ENCODE measurements at regions not wholly inside any gene's neighbourhood (a gene's known extent, or its start where the extent isn't known, plus 50 kb on each side); places are given as distances from the start of the nearest gene placed in this dataset.

DNA sequence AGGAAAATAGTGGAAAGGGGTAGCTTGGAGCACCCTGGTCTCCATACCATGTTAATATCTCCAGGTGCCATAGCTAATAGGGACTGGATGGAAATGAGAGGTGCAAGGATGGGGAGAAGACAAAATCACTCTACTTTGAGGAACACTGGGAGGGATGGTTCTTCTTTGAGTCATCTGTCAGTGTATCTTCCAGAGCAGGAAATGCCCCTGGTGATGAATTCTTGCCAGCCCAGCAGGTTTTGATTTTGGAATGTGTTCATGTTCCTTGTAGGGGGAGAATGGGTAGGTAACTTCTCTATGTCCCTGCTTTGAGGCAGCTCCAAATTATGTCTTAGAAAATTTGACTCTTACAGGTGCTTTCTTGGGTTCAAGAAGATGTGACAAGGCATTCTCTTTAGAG lies 177.0 kb upstream of the GLI3 start:
- no peak overlapping the region for H3K4me3 ChIP-seq (ENCODE audit: low read length)
- H2AFZ ChIP-seq (ENCODE audit: low read depth, low read length): no peak overlapping the region
- no peaks in the 10 kb centered on the region for H3K79me2 ChIP-seq (replicated peaks; ENCODE audit: insufficient read depth, low read length)
- no peak overlapping the region for H3K9ac ChIP-seq (ENCODE audit: low read length)
- H3K27me3 ChIP-seq (ENCODE audit: insufficient read depth, low read depth, low read length): no peaks in the 10 kb centered on the region
- no peaks in the 10 kb centered on the region for H3K9me3 ChIP-seq (ENCODE audit: low read length)
- H3K36me3 ChIP-seq (ENCODE audit: insufficient read depth, low read length): no peaks in the 10 kb centered on the region
- H4K20me1 ChIP-seq (ENCODE audit: insufficient read depth): no peaks in the 10 kb centered on the region
- H3K27ac ChIP-seq (ENCODE audit: low read length): no peak overlapping the region
- no peaks in the 10 kb centered on the region for H3F3A ChIP-seq (ENCODE audit: insufficient read depth, low read length, poor library complexity, severe bottlenecking)
- TF ChIP-seq POLR2AphosphoS5 (IDR thresholded peaks at IDR 0.05) (no peak), MXI1 (conservative IDR thresholded peaks at IDR 0.05; ENCODE audit: poor library complexity, severe bottlenecking) (no peak), EZH2 (IDR thresholded peaks at IDR 0.05; ENCODE audit: borderline replicate concordance, insufficient read depth, low read length, poor library complexity, severe bottlenecking) (no peak), REST (IDR thresholded peaks at IDR 0.05; ENCODE audit: borderline replicate concordance) (no peak), TAF1 (IDR thresholded peaks at IDR 0.05; ENCODE audit: low read depth) (no peak), SMC3 (conservative IDR thresholded peaks at IDR 0.05; ENCODE audit: poor library complexity) (no peak), EP300 (conservative IDR thresholded peaks at IDR 0.05; ENCODE audit: poor library complexity, severe bottlenecking) (no peak), RAD21 (conservative IDR thresholded peaks at IDR 0.05) (no peak)
- TF ChIP-seq, protein P1, sequence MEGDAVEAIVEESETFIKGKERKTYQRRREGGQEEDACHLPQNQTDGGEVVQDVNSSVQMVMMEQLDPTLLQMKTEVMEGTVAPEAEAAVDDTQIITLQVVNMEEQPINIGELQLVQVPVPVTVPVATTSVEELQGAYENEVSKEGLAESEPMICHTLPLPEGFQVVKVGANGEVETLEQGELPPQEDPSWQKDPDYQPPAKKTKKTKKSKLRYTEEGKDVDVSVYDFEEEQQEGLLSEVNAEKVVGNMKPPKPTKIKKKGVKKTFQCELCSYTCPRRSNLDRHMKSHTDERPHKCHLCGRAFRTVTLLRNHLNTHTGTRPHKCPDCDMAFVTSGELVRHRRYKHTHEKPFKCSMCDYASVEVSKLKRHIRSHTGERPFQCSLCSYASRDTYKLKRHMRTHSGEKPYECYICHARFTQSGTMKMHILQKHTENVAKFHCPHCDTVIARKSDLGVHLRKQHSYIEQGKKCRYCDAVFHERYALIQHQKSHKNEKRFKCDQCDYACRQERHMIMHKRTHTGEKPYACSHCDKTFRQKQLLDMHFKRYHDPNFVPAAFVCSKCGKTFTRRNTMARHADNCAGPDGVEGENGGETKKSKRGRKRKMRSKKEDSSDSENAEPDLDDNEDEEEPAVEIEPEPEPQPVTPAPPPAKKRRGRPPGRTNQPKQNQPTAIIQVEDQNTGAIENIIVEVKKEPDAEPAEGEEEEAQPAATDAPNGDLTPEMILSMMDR (IDR thresholded peaks at IDR 0.05; ENCODE audit: poor library complexity, severe bottlenecking): no peak
- no peak overlapping the region for H3K4me2 ChIP-seq (ENCODE audit: low read length)
- no peaks in the 10 kb centered on the region for H3K9me2 ChIP-seq (ENCODE audit: insufficient read depth, low read length)

- Histone ChIP-seq H3K4me3 (ENCODE audit: low read length) (no peak overlapping the region), H3K27ac (ENCODE audit: low read length) (no peak overlapping the region), H3K9ac (ENCODE audit: low read length) (no peak overlapping the region), H3K27me3 (ENCODE audit: insufficient read depth, low read depth, low read length) (no peaks in the 10 kb centered on the region), H4K20me1 (ENCODE audit: insufficient read depth) (no peaks in the 10 kb centered on the region), H3K79me2 (replicated peaks; ENCODE audit: insufficient read depth, low read length) (no peaks in the 10 kb centered on the region), H3K9me3 (ENCODE audit: low read length) (no peaks in the 10 kb centered on the region), H2AFZ (ENCODE audit: low read depth, low read length) (no peak overlapping the region), H3K36me3 (ENCODE audit: insufficient read depth, low read length) (no peaks in the 10 kb centered on the region), H3K9me2 (ENCODE audit: insufficient read depth, low read length) (no peaks in the 10 kb centered on the region), H3F3A (ENCODE audit: insufficient read depth, low read length, poor library complexity, severe bottlenecking) (no peaks in the 10 kb centered on the region), H3K4me2 (ENCODE audit: low read length) (no peak overlapping the region)
- no peak for TF ChIP-seq TAF1 (IDR thresholded peaks at IDR 0.05; ENCODE audit: low read depth)
- TF ChIP-seq EP300 (conservative IDR thresholded peaks at IDR 0.05; ENCODE audit: poor library complexity, severe bottlenecking): no peak
- no peak for TF ChIP-seq POLR2AphosphoS5 (IDR thresholded peaks at IDR 0.05)
- no peak for TF ChIP-seq SMC3 (conservative IDR thresholded peaks at IDR 0.05; ENCODE audit: poor library complexity)
- no peak for TF ChIP-seq EZH2 (IDR thresholded peaks at IDR 0.05; ENCODE audit: borderline replicate concordance, insufficient read depth, low read length, poor library complexity, severe bottlenecking)
- TF ChIP-seq RAD21 (conservative IDR thresholded peaks at IDR 0.05): no peak
- TF ChIP-seq MXI1 (conservative IDR thresholded peaks at IDR 0.05; ENCODE audit: poor library complexity, severe bottlenecking): no peak
- TF ChIP-seq, protein P1 (IDR thresholded peaks at IDR 0.05; ENCODE audit: poor library complexity, severe bottlenecking): no peak
- no peak for TF ChIP-seq REST (IDR thresholded peaks at IDR 0.05; ENCODE audit: borderline replicate concordance)
Measured at GRCh38 chr7:42409296-42409695, 172.3 kb upstream of the GLI3 start.

Data from neural cell (in vitro differentiated cells).